Neural progenitor cell (in vitro differentiated cells): ENCODE measurements at regions not wholly inside any gene's neighbourhood (a gene's known extent, or its start where the extent isn't known, plus 50 kb on each side); places are given as distances from the start of the nearest gene placed in this dataset.

Source experiments
- DNase-seq: peaks from one replicate; pipeline ENCODE4 v3.0.0-alpha.2; 2016; ENCODE audit warnings: low spot score
- H2AFZ ChIP-seq: fragments of 200-600 bp; sonication (generic); replicated peaks from 2 replicates; pipeline ENCODE4 v1.6.1; 2016; ENCODE audit warnings: antibody characterized with exemption
- H3F3A ChIP-seq: fragments of 200-600 bp; sonication (generic); 2 replicates; pipeline ENCODE4 v1.6.1; 2016; ENCODE audit warnings: antibody characterized with exemption, low read depth
- H3K27ac ChIP-seq: fragments of 200-600 bp; sonication (generic); 2 replicates; pipeline ENCODE4 v1.5.1; 2016; ENCODE audit warnings: mild to moderate bottlenecking
- H3K27me3 ChIP-seq: fragments of 200-600 bp; sonication (generic); 2 replicates; pipeline ENCODE4 v1.6.1; 2016; ENCODE audit warnings: mild to moderate bottlenecking, moderate library complexity
- H3K36me3 ChIP-seq: fragments of 200-600 bp; sonication (generic); 2 replicates; pipeline ENCODE4 v1.5.1; 2016
- H3K4me1 ChIP-seq: fragments of 200-600 bp; sonication (generic); 2 replicates; pipeline ENCODE4 v1.6.1; 2016; ENCODE audit warnings: mixed run types
- H3K4me2 ChIP-seq: fragments of 200-600 bp; sonication (generic); 2 replicates; pipeline ENCODE4 v1.6.1; 2016
- H3K4me3 ChIP-seq: fragments of 200-600 bp; sonication (generic); 2 replicates; pipeline ENCODE4 v1.5.1; 2016
- H3K79me2 ChIP-seq: fragments of 200-600 bp; sonication (generic); 2 replicates; pipeline ENCODE4 v1.6.1; 2016; ENCODE audit warnings: low read depth
- H3K9ac ChIP-seq: fragments of 200-600 bp; sonication (generic); 2 replicates; pipeline ENCODE4 v1.6.1; 2016
- H3K9me3 ChIP-seq: fragments of 200-600 bp; sonication (generic); 2 replicates; pipeline ENCODE4 v1.5.1; 2016; ENCODE audit warnings: low read depth
- H4K20me1 ChIP-seq: fragments of 200-600 bp; sonication (generic); 2 replicates; pipeline ENCODE4 v1.6.1; 2016; ENCODE audit warnings: low read depth
- H3K27ac Mint-ChIP-seq: 3 replicates; pipeline ENCODE4 v1.8.0; 2021; ENCODE audit warnings: mixed read lengths
- H3K27me3 Mint-ChIP-seq: 2 replicates; pipeline ENCODE4 v1.8.0; 2022; ENCODE audit warnings: low read depth, mild to moderate bottlenecking, inconsistent platforms, moderate library complexity, mixed read lengths; ENCODE audit not compliant: insufficient read depth
- H3K36me3 Mint-ChIP-seq: 3 replicates; pipeline ENCODE4 v1.8.0; 2021; ENCODE audit warnings: mixed read lengths
- H3K4me1 Mint-ChIP-seq: 3 replicates; pipeline ENCODE4 v1.8.0; 2021; ENCODE audit warnings: mixed read lengths
- H3K4me3 Mint-ChIP-seq: 3 replicates; pipeline ENCODE4 v1.8.0; 2021; ENCODE audit warnings: mild to moderate bottlenecking, moderate library complexity, mixed read lengths
- H3K9me3 Mint-ChIP-seq: 3 replicates; pipeline ENCODE4 v1.8.0; 2020; ENCODE audit warnings: mixed read lengths
- EZH2 ChIP-seq: fragments of 200-600 bp; sonication (generic); IDR thresholded peaks from 2 replicates; pipeline ENCODE4 v1.6.1; 2017; ENCODE audit warnings: antibody characterized with exemption, mild to moderate bottlenecking, moderate library complexity
- EZH2phosphoT487 ChIP-seq: fragments of 200-600 bp; sonication (generic); IDR thresholded peaks from 2 replicates; pipeline ENCODE4 v1.6.1; 2017; ENCODE audit warnings: antibody characterized with exemption
- TF ChIP-seq, protein P1 (sequence below): fragments of 200-600 bp; sonication (generic); IDR thresholded peaks from 2 replicates; pipeline ENCODE4 v1.5.1; 2017; ENCODE audit warnings: antibody characterized with exemption, mild to moderate bottlenecking

DNA sequence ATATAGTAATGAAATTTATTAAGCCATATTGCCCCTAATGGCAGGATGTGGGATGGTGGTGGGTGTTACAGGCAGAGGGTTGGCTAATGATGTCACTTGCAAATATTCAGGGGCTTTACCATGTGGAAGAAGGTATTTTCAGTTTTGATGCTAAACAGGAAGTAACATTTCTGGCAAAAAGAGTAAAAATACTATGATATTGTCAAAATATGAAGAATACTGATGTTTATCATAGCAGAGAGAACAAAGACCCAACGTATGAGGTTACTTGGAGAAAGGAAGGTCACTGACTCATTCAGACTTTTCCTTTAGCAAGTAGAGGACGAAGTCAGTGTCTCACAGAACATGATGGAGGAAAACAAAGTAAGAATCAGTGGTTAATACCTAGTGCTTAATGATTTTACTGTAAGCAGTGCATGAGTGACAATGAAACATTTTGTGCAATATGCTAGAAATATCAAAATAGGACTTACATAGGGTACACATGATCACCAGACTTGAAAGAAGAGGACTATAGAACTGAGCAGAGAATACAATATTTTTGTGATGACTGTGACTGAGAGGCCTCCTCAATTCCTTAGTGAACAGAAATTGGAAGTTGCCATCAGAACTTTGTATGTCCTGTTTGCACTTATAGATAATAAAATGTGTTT is 89.7 kb upstream of the STEAP4 start:
- H3K4me1 Mint-ChIP-seq = no peaks in the 10 kb centered on the region
- no peaks in the 10 kb centered on the region for H3K27me3 Mint-ChIP-seq

DNA sequence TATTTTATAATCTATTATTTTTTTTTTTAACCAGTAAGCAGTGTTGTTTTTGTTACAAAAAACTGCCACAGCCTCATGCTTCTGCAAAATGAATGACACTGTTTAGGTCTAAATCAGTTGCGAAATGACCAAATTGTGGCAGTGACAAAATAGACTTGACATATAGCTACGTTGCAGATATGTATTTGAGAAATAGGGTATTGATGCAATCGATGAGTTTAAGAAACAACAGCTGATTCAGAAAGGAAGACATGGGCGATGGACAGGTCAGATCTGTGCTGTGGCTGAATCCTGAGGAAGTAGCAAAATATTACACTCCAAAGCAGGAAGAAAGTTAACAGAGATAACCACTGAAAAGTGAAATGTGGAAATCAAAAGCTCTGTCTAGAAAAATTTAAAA is 89.0 kb upstream of the STEAP4 start:
- Histone ChIP-seq H3K27me3 (no peaks in the 10 kb centered on the region), H2AFZ (no peak overlapping the region), H3K4me3 (no peak overlapping the region), H3K4me2 (no peak overlapping the region), H3K9me3 (no peaks in the 10 kb centered on the region), H4K20me1 (no peaks in the 10 kb centered on the region), H3K9ac (no peak overlapping the region), H3K4me1 (no peaks in the 10 kb centered on the region), H3F3A (no peaks in the 10 kb centered on the region), H3K79me2 (no peaks in the 10 kb centered on the region), H3K27ac (no peak overlapping the region), H3K36me3 (no peaks in the 10 kb centered on the region)
- no peak overlapping the region for H3K27ac Mint-ChIP-seq
- no peak for TF ChIP-seq EZH2phosphoT487
- TF ChIP-seq EZH2 = no peak
- TF ChIP-seq, protein P1, sequence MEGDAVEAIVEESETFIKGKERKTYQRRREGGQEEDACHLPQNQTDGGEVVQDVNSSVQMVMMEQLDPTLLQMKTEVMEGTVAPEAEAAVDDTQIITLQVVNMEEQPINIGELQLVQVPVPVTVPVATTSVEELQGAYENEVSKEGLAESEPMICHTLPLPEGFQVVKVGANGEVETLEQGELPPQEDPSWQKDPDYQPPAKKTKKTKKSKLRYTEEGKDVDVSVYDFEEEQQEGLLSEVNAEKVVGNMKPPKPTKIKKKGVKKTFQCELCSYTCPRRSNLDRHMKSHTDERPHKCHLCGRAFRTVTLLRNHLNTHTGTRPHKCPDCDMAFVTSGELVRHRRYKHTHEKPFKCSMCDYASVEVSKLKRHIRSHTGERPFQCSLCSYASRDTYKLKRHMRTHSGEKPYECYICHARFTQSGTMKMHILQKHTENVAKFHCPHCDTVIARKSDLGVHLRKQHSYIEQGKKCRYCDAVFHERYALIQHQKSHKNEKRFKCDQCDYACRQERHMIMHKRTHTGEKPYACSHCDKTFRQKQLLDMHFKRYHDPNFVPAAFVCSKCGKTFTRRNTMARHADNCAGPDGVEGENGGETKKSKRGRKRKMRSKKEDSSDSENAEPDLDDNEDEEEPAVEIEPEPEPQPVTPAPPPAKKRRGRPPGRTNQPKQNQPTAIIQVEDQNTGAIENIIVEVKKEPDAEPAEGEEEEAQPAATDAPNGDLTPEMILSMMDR = no peak
- no peak for DNase-seq
- no peak overlapping the region for H3K4me3 Mint-ChIP-seq
- no peaks in the 10 kb centered on the region for H3K9me3 Mint-ChIP-seq
- no peaks in the 10 kb centered on the region for H3K4me1 Mint-ChIP-seq
- H3K27me3 Mint-ChIP-seq = no peaks in the 10 kb centered on the region
- H3K36me3 Mint-ChIP-seq = no peaks in the 10 kb centered on the region

More for the DNA sequence above, 89.7 kb upstream of the STEAP4 start:
- no peak overlapping the region for H3K9ac ChIP-seq
- H3K79me2 ChIP-seq = no peaks in the 10 kb centered on the region
- TF ChIP-seq EZH2phosphoT487 (no peak), EZH2 (no peak)
- TF ChIP-seq, protein P1 = no peak
- no peak overlapping the region for H3K27ac ChIP-seq
- Mint-ChIP-seq H3K36me3 (no peaks in the 10 kb centered on the region), H3K4me3 (no peak overlapping the region), H3K27ac (no peak overlapping the region), H3K9me3 (no peaks in the 10 kb centered on the region)
- no peak for DNase-seq
- H3K9me3 ChIP-seq = no peaks in the 10 kb centered on the region
- no peaks in the 10 kb centered on the region for H3F3A ChIP-seq
- no peaks in the 10 kb centered on the region for H4K20me1 ChIP-seq
- no peak overlapping the region for H3K4me2 ChIP-seq
- H3K4me1 ChIP-seq = no peaks in the 10 kb centered on the region
- H3K27me3 ChIP-seq = no peaks in the 10 kb centered on the region
- no peaks in the 10 kb centered on the region for H3K36me3 ChIP-seq
- no peak overlapping the region for H2AFZ ChIP-seq
- no peak overlapping the region for H3K4me3 ChIP-seq

DNA sequence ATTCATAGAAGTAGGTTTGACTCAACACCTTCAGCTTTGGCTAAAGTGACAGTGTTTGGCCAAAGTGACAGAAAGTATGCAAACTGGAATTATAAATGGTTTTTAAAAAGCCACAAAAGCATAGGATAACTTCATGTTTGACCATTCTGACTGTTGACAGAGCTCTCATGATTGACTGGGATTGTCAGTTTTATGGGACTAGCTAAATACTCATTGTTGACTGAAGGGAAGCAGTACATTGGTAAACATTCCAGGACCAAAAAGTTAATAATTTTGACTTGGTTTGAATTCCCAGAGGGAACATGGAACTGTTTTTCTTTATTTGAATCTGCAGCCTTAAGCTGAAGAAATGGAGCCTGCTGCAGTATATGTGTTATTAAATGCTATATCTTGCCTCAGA is 84.6 kb upstream of the STEAP4 start:
- no peak for DNase-seq
- TF ChIP-seq, protein P1 = no peak
- TF ChIP-seq EZH2phosphoT487 (no peak), EZH2 (no peak)
- Histone ChIP-seq H3K9me3 (no peaks in the 10 kb centered on the region), H3K79me2 (no peaks in the 10 kb centered on the region), H3K27ac (no peak overlapping the region), H2AFZ (no peak overlapping the region), H3K27me3 (no peaks in the 10 kb centered on the region), H3K9ac (no peak overlapping the region), H3K4me1 (peaks cover 4% of the 10 kb centered on the region), H4K20me1 (no peaks in the 10 kb centered on the region), H3K4me3 (no peak overlapping the region), H3K4me2 (no peak overlapping the region), H3F3A (no peaks in the 10 kb centered on the region), H3K36me3 (no peaks in the 10 kb centered on the region)
- Mint-ChIP-seq H3K36me3 (no peaks in the 10 kb centered on the region), H3K4me3 (no peak overlapping the region), H3K27me3 (no peaks in the 10 kb centered on the region), H3K4me1 (no peaks in the 10 kb centered on the region), H3K9me3 (no peaks in the 10 kb centered on the region), H3K27ac (no peak overlapping the region)
